Thymus (tissue), 11 donors: ENCODE measurements at regions not wholly inside any gene's neighbourhood (a gene's known extent, or its start where the extent isn't known, plus 50 kb on each side); places are given as distances from the start of the nearest gene placed in this dataset.

ENCODE experiments used
- DNase-seq, 9 donors: peaks; one replicate each; pipeline ENCODE4 v3.0.0-alpha.2; 2013; ENCODE audit warnings: low spot score in 9 of 9, low read depth in 6 of 9, missing footprints in 1 of 9
- H3K27ac ChIP-seq, 2 donors: one replicate each; pipeline ENCODE4 v1.5.1; 2013; ENCODE audit warnings: control low read depth in 1 of 2, low read depth in 1 of 2, low read length in 1 of 2, mild to moderate bottlenecking in 1 of 2, moderate library complexity in 1 of 2
- H3K27me3 ChIP-seq, 2 donors: one replicate each; pipeline ENCODE4 v1.5.1; 2013; ENCODE audit warnings: low read length in 1 of 2; ENCODE audit not compliant: control insufficient read depth in 2 of 2, insufficient read depth in 1 of 2
- H3K36me3 ChIP-seq, 2 donors: one replicate each; pipeline ENCODE4 v1.5.1; 2013; ENCODE audit warnings: low read length in 1 of 2, mild to moderate bottlenecking in 1 of 2, moderate library complexity in 1 of 2; ENCODE audit not compliant: control insufficient read depth in 2 of 2, insufficient read depth in 2 of 2
- H3K4me1 ChIP-seq, 2 donors: one replicate each; pipeline ENCODE4 v1.5.1; 2013; ENCODE audit warnings: low read length in 2 of 2; ENCODE audit not compliant: control insufficient read depth in 2 of 2, insufficient read depth in 2 of 2
- H3K4me3 ChIP-seq, 2 donors: one replicate each; pipeline ENCODE4 v1.5.1; 2013; ENCODE audit warnings: low read length in 2 of 2, control low read depth in 1 of 2, mild to moderate bottlenecking in 1 of 2
- H3K9me3 ChIP-seq, 2 donors: one replicate each; pipeline ENCODE4 v1.5.1; 2013; ENCODE audit warnings: low read length in 1 of 2, mild to moderate bottlenecking in 1 of 2; ENCODE audit not compliant: control insufficient read depth in 2 of 2, insufficient read depth in 1 of 2
- WGBS: extraction: QIAGEN DNeasy Blood & Tissue Kit; methylation state at CpG from one replicate; pipeline ENCODE4 v1.1.7; 2013; 5-methylcytosine and 5-hydroxymethylcytosine counted together
- donor health status: healthy.

DNA sequence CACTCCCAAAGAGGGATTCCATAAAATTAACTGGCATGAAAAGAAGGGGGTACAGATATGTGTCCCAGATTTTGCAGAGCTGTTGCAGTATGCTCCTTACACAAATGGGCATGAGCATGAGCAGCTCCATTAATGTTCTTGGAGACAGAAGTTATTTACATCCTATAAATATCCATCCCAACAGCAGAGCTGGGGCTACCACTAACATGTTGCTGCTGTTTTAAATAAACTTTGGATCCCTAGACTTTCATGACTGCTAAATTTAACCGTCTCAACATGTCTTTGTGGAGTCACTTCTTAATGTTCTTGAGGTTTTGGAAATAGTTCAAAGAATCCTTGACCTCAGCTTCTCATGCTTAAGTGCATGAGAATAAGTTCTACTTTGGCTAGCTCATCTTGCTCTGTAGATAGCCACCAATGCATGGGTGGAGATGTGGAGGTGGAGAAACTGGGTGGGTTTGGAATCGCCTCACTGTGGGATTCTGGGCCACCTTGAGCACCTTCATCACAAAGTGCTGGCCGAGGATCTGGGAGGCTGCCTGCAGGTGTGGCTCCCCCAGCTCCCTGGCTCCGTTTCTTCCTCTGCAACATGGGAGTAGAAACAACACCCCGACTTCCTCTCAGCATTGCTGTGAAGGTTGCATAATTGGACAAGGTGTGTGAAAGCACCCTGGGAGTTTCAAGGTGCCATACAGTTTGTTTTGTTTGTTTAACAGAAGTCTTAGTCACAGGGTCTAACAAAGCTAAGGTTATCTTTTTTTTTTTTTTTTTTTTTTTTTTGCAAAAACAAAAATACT is 307.2 kb downstream of the MYCN start:
- no peak overlapping the region for H3K4me3 ChIP-seq
- WGBS, result 88% methylated on average over 5 of the region's 5 CpGs
- no peaks in the 10 kb centered on the region for H3K36me3 ChIP-seq
- H3K27ac ChIP-seq, result no peak overlapping the region
- H3K4me1 ChIP-seq, result peaks cover 0 to 11% of the 10 kb centered on the region in 2 donors
- no peaks in the 10 kb centered on the region for H3K27me3 ChIP-seq
- no peak for DNase-seq
- no peaks in the 10 kb centered on the region for H3K9me3 ChIP-seq

DNA sequence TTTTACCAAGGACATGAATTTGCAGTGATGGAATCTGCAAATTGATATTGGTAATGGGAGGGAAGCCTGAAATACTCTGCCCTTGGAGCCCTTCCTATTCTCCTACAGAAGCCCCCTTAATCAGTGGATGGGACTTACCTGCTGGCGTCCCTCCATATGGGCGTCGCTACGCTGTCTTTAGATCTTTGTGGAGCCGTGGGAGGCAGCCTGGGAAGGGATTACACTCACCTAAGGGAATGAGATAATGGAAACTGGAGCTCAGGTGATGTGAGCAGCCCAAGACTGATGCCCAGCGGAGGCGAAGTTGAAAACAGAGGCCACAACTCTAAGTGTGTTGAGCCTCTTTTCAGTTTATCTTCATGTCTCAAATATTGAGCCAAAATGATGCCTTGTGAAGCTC is 306.6 kb downstream of the MYCN start:
- Histone ChIP-seq H3K27me3 (no peaks in the 10 kb centered on the region), H3K9me3 (no peaks in the 10 kb centered on the region), H3K36me3 (no peaks in the 10 kb centered on the region), H3K27ac (no peak overlapping the region), H3K4me1 (peaks cover 0 to 11% of the 10 kb centered on the region in 2 donors), H3K4me3 (no peak overlapping the region)
- DNase-seq, result no peak
- 95% methylated on average over 7 of the region's 7 CpGs for WGBS

DNA sequence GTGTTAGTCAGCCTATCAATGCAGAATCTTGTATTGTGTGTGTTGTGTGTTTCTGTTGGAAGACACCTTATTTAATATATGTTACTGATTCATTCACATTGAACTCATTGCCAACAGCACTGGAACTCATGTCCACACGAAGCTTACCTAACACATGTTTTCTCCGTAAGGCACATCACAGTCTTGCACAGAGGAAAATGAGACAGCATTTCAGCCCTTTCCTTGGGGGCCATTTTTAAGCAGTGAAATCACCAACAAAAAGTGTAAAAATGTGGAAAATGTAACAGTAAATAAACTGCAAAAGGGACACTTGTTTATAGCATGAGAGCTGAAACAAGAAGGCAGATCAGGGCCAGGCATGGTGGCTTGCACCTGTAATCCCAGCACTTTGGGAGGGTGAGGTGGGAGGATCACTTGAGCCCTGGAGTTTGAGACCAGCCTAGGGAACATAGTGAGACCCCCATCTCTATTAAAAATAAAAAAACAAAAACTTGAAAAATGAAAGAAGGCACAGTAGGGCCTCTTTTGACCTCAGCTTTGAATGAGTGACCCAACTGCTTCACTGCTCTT is 306.0 kb downstream of the MYCN start:
- H3K9me3 ChIP-seq, result no peaks in the 10 kb centered on the region
- H3K4me3 ChIP-seq, result no peak overlapping the region
- DNase-seq, result no peak
- H3K27ac ChIP-seq, result no peak overlapping the region
- 97% methylated on average over 2 of the region's 2 CpGs for WGBS
- H3K4me1 ChIP-seq, result peaks cover 0 to 11% of the 10 kb centered on the region in 2 donors
- H3K36me3 ChIP-seq, result no peaks in the 10 kb centered on the region
- no peaks in the 10 kb centered on the region for H3K27me3 ChIP-seq

DNA sequence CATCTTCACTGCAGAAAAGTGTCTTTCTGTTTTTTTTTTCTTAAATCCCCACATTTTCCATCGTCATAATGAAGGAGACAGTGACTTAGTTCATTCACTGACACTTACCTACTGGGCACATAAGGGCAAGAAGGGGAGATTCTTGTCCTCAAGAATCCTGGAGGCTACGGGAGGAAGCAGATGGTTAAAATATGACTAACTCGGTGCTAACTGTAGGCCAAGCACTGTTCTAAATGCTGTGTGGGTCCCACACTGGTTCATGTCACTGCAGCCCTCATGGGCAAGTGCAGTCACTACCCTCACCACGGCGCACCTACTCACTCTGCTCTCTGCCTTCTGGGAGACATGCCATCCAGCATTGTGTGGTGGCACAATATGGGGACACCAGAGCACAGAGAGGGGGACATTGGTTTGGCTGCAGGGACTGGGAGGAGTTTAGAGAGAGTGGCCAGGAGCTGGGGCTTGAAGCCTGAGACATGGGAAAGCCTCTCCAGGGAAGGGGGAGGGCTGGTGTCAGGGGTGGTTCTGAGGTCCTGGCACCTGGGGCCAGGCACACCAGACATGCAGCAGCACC is 305.2 kb downstream of the MYCN start:
- DNase-seq, result no peak
- H3K4me1 ChIP-seq, result peaks cover 0 to 10% of the 10 kb centered on the region in 2 donors
- H3K36me3 ChIP-seq, result no peaks in the 10 kb centered on the region
- H3K27ac ChIP-seq, result no peak overlapping the region
- no peaks in the 10 kb centered on the region for H3K9me3 ChIP-seq
- H3K27me3 ChIP-seq, result no peaks in the 10 kb centered on the region
- no peak overlapping the region for H3K4me3 ChIP-seq
- 91% methylated on average over 5 of the region's 5 CpGs for WGBS

DNA sequence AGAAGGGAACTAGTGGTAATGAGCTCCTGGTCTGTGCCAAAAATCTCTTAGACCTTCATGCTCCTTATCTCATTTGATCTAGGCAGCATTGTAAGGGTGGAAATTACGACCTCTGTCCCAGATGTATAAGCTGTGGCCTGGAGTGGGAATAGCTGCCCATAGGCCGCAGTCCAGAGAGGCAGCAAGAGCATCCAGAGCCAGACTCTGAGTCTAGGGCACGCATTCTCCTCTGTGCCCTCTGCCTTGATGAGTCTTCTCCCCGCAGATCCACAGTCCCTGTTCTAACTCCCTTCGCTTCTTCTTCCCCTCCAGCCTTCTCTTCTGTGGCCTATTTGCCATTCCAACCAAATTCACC is 304.6 kb downstream of the MYCN start:
- Histone ChIP-seq H3K36me3 (no peaks in the 10 kb centered on the region), H3K9me3 (no peaks in the 10 kb centered on the region), H3K4me1 (peaks cover 0 to 4% of the 10 kb centered on the region in 2 donors), H3K27me3 (no peaks in the 10 kb centered on the region), H3K4me3 (no peak overlapping the region), H3K27ac (no peak overlapping the region)
- WGBS, result 96% methylated on average over 5 of the region's 5 CpGs
- DNase-seq, result no peak

DNA sequence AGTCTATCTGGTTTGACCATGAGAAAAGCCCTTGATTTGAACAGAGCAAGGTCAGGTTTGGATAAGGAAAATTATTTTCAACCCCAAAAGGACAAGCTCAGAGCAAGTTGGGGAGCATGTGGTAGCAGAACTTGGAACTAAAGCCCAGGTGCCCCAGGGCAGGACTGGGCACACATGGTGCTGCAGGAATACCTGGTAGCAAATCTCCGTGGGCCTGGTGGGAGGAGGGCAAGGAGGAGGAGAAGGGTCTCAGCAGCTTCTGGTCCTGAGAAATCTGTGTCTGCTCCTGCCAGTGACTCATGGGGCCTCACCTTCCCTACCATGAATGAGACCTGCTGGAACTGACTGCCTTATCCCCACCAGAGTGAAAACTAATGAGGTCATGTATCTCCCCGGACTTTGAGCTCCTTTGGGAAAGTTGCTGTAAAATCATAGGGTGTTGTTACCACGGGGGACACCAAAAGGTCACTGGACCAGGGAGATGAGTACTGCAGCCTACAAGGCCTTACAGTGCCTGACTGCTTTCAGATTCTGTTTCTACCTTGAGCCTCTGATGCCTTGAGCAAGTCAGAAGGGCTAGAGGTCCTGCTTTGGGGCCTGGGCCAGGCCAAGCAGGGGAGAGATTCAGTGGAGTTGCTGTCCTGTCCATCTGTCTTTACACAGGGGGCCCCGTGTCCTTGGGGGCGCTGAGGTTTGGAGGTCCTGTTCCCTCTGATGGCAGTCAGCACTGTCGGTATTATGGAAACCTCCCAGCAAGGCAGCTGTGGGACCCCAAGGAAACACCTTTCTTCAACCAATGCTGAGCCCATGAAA is 304.0 kb downstream of the MYCN start:
- H3K4me1 ChIP-seq, result peaks cover 0 to 3% of the 10 kb centered on the region in 2 donors
- no peak overlapping the region for H3K4me3 ChIP-seq
- H3K36me3 ChIP-seq, result no peaks in the 10 kb centered on the region
- no peaks in the 10 kb centered on the region for H3K27me3 ChIP-seq
- 91% methylated on average over 6 of the region's 6 CpGs for WGBS
- no peak for DNase-seq
- no peaks in the 10 kb centered on the region for H3K9me3 ChIP-seq
- H3K27ac ChIP-seq, result no peak overlapping the region

DNA sequence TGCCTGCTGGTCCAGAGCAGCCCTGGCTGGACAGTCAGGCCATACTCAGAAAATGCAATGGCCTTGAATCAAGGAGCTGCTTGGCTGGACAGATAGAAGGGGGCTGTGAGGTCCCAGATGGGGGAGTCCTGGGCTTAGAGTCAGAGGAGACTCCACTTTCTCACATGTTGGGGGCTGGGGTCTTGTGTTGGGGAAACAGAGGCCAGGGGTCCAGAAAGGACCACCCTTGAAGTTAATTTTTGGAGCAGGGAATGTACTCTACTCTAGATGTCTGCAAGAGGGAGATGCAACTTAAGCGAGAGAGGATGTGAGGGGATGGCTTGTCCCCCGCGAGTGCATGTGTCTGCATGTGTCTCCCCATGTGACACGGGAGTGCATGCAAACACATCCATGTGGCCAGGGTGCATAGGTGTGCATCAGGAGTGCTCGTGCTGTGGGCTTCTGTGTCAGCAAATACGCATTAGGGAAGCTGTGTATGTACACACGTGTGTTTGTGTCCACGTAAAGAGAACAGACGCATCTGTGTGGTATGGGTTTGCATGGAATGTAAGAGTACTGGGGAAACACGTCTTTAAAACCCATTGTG is 303.2 kb downstream of the MYCN start:
- Histone ChIP-seq H3K4me3 (no peak overlapping the region), H3K27me3 (no peaks in the 10 kb centered on the region), H3K9me3 (no peaks in the 10 kb centered on the region), H3K4me1 (peaks cover 0 to 3% of the 10 kb centered on the region in 2 donors), H3K27ac (no peak overlapping the region), H3K36me3 (no peaks in the 10 kb centered on the region)
- 96% methylated on average over 10 of the region's 10 CpGs for WGBS
- DNase-seq, result no peak

DNA sequence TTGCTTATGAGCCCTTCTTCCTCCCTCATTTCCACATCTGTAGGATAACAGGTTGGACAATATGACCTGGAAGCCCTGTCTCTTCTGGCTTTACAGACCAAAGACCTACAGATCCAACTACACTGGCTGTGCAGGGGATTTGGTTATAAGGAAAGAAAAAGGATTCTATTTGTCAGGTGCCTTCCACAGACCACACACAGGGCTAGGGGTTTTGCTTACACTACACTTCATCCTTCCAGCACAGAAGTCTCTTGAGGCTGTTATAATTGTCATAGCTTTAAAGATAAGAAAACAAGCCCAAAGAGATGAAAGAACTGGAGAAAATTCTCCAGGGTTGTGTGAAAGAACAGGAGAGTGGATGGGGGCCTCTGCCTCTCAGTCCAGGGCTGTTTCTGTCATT is 302.6 kb downstream of the MYCN start:
- no peak for DNase-seq
- H3K27me3 ChIP-seq, result no peaks in the 10 kb centered on the region
- no peaks in the 10 kb centered on the region for H3K9me3 ChIP-seq
- no peak overlapping the region for H3K27ac ChIP-seq
- peaks cover 0 to 3% of the 10 kb centered on the region in 2 donors for H3K4me1 ChIP-seq
- no peak overlapping the region for H3K4me3 ChIP-seq
- H3K36me3 ChIP-seq, result no peaks in the 10 kb centered on the region
